ENCODE measurements at regions not wholly inside any gene's neighbourhood (a gene's known extent, or its start where the extent isn't known, plus 50 kb on each side); places are given as distances from the start of the nearest gene placed in this dataset.
A peak's percentile ranks its signal among the peaks of the same experiment; 100 is the strongest.
"Not testable (repeated sequence)": the region's sequence is repeated elsewhere in the genome, so short reads cannot be mapped to it uniquely, and the experiment has no call there.

DNA sequence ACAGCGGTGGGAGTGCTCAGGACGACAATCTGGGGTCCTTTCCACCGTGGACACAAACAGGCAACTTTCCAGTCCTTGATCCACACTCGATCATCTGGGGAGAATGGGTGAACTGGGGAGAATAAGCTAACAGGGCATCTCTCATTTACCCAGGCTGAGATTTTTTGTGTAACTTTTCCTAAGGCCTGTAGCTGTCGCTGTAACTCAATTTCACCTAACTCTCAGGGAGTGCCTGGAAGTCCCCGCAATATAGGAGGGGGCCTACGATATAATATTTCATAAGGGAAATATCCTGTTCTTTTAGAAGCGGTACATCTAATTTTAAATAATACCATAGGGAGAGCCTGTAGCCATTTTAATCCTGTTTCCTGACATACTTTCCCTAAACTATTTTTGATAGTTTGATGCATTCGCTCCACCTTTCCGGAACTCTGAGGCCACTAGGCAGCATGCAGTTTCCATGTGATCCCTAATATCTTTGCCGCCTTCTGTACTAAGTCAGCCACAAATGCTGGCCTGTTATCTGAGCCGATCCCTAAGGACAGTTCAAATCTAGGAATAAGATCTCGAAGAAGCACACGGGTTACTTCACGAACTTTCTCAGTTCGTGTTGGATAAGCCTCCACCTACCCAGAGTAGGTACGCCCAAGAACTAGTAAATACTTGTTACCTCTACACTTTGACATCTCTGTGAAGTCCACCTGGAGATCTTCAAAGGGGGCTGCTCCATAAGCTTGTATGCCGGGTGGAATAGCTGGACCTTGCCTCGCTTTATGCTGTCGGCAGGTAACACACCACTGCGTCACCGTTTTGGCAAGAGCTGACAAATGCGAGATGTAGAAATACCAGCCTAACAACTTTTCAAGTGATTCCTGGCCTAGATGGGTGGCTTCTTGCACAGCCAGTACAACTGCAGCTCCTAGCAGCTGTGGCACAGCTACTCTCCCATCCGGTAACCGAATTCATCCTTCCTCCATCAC lies 155.7 kb downstream of the UNC93B1 start:
- H3K4me1 Mint-ChIP-seq (ENCODE audit: low read depth, unreplicated experiment); H3K9me3 Mint-ChIP-seq (ENCODE audit: low read depth, unreplicated experiment); H3K36me3 Mint-ChIP-seq (ENCODE audit: insufficient read depth, unreplicated experiment); intact Hi-C loops (cut with micrococcal nuclease; ENCODE audit: unreplicated experiment): not testable (repeated sequence)
- peaks cover 28% of the 10 kb centered on the region for H3K27me3 Mint-ChIP-seq (ENCODE audit: unreplicated experiment)
- H3K27ac Mint-ChIP-seq (ENCODE audit: unreplicated experiment) = peak overlapping the region; percentile 54
- peak overlapping the region; percentile 63 for H3K4me3 Mint-ChIP-seq (ENCODE audit: low read depth, unreplicated experiment)
- BruUV-seq (replicated peaks) = TSS peak; percentile 87
- CTCF ChIA-PET = interaction anchor here (1.0 to 2.6 kb wide), 2 partner anchors 107 to 361 kb away, joined by 3 to 11 read pairs; no protein-coding TSS in a partner anchor
- peak; percentile 45 for DNase-seq

DNA sequence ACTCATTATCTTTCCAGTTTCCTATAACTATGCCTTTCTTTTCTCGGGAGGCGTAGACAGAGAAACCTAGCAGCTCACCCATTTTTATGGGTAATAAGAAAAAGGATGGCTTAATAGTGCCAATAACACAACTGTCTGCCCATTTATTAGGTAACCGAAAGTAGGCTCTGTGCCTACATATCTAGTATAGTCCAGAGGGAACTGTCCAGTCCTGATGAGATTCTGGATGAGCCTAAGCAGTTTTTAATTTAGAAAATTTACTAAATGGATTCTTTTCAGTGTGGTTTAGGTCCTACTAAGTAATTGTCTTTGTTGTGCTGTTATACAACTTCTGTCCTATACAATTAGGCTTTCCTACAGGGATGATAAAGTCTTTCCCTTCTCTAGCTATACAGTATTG lies 157.6 kb downstream of the UNC93B1 start:
- H3K4me3 Mint-ChIP-seq (ENCODE audit: low read depth, unreplicated experiment); DNase-seq; intact Hi-C loops (cut with micrococcal nuclease; ENCODE audit: unreplicated experiment); H3K27ac Mint-ChIP-seq (ENCODE audit: unreplicated experiment); H3K36me3 Mint-ChIP-seq (ENCODE audit: insufficient read depth, unreplicated experiment); CTCF ChIA-PET; H3K9me3 Mint-ChIP-seq (ENCODE audit: low read depth, unreplicated experiment); BruUV-seq (replicated peaks); H3K4me1 Mint-ChIP-seq (ENCODE audit: low read depth, unreplicated experiment): not testable (repeated sequence)
- H3K27me3 Mint-ChIP-seq (ENCODE audit: unreplicated experiment) = peaks cover 30% of the 10 kb centered on the region

DNA sequence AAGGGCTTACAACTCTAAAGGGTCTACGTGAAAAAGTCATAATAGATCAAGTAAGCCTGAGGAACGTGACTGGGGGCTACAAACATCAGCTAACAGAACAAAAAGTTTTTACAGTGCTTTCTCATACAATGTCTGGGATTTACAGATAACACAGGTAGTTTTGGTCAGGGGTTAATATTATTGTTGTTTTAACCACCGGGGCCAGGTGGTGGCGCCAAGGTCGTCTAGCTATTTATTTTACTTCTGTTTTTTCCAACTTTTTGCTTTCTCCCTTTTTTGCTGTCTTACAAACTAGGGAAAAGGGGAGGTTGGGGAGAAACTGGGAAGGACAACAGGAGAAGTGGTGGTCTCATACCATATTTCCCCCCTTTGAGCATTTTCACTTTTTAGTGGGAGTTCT lies 158.6 kb downstream of the UNC93B1 start:
- CTCF ChIA-PET = interaction anchor here (1.3 kb wide), 1 partner anchor 111 kb away, joined by 4 read pairs; no protein-coding TSS in a partner anchor
- H3K4me1 Mint-ChIP-seq (ENCODE audit: low read depth, unreplicated experiment) = not testable (repeated sequence)

DNA sequence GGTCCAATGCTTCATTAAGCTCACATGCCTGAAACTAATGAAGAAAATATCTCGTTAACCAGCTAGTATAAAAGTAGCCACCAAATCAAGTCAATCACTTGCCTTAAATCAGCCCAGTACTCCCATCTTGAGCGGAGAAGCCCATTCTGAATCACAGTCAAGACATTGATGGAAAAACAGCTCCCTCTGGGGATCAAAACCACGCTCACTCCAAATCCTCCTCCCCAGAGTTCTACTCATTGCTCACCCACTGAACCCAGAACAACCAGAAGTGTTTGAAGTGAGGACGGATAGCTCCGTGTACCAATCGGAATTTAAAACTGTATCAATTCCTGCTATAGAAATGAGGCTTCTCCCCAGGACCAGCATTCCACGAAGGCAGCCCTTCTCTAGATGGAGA lies 163.3 kb downstream of the UNC93B1 start:
- DNase-seq; H3K27ac Mint-ChIP-seq (ENCODE audit: unreplicated experiment); H3K36me3 Mint-ChIP-seq (ENCODE audit: insufficient read depth, unreplicated experiment); CTCF ChIA-PET; H3K4me1 Mint-ChIP-seq (ENCODE audit: low read depth, unreplicated experiment); H3K9me3 Mint-ChIP-seq (ENCODE audit: low read depth, unreplicated experiment); intact Hi-C loops (cut with micrococcal nuclease; ENCODE audit: unreplicated experiment); BruUV-seq (replicated peaks); H3K4me3 Mint-ChIP-seq (ENCODE audit: low read depth, unreplicated experiment): not testable (repeated sequence)
- H3K27me3 Mint-ChIP-seq (ENCODE audit: unreplicated experiment) = peaks cover 56% of the 10 kb centered on the region

More for the DNA sequence above, 158.6 kb downstream of the UNC93B1 start:
- BruUV-seq (replicated peaks); H3K4me3 Mint-ChIP-seq (ENCODE audit: low read depth, unreplicated experiment); H3K36me3 Mint-ChIP-seq (ENCODE audit: insufficient read depth, unreplicated experiment); H3K9me3 Mint-ChIP-seq (ENCODE audit: low read depth, unreplicated experiment); intact Hi-C loops (cut with micrococcal nuclease; ENCODE audit: unreplicated experiment); H3K27ac Mint-ChIP-seq (ENCODE audit: unreplicated experiment): not testable (repeated sequence)
- H3K27me3 Mint-ChIP-seq (ENCODE audit: unreplicated experiment) = peaks cover 30% of the 10 kb centered on the region
- DNase-seq = peak; percentile 35

DNA sequence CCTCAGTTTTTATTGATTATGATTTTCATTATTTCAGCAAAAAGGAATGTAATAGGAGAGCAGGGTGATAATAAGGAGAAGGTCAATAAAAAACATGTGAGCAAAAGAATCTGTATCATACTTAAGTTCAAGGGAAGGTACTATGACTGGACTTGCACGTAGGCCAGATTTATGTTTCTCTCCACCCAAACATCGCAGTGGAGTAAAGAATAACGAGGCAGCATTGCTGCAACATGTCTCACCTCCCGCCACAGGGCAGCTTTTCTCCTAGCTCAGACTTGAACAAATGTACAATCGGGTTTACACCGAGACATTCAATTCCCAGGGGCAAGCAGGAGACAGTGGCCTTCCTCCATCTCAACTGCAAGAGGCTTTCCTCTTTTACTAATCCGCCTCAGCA lies 155.7 kb upstream of the ALDH3B2 start:
- H3K4me3 Mint-ChIP-seq (ENCODE audit: low read depth, unreplicated experiment); intact Hi-C loops (cut with micrococcal nuclease; ENCODE audit: unreplicated experiment); CTCF ChIA-PET; DNase-seq; H3K27ac Mint-ChIP-seq (ENCODE audit: unreplicated experiment); H3K36me3 Mint-ChIP-seq (ENCODE audit: insufficient read depth, unreplicated experiment); H3K4me1 Mint-ChIP-seq (ENCODE audit: low read depth, unreplicated experiment); H3K9me3 Mint-ChIP-seq (ENCODE audit: low read depth, unreplicated experiment); BruUV-seq (replicated peaks): not testable (repeated sequence)
- peaks cover 81% of the 10 kb centered on the region for H3K27me3 Mint-ChIP-seq (ENCODE audit: unreplicated experiment)

DNA sequence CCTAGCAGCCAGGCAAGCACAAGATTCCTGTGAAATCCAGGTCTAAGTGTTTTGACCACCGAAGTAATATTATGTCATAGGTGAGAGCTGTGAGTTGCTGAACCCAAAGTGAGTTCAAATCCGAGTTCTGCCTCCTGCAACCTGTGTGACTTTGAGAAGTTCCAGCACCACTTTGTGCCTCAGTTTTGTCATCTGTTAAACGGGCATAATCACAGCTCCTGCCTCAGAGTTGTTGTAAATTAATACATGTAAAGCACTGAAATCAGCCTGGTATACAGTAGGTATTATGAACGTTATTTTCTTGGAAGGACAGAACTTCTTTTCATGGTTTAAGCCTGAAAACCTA lies 152.5 kb upstream of the ALDH3B2 start:
- H3K4me1 Mint-ChIP-seq (ENCODE audit: low read depth, unreplicated experiment); DNase-seq; intact Hi-C loops (cut with micrococcal nuclease; ENCODE audit: unreplicated experiment); H3K27ac Mint-ChIP-seq (ENCODE audit: unreplicated experiment); H3K9me3 Mint-ChIP-seq (ENCODE audit: low read depth, unreplicated experiment); CTCF ChIA-PET; H3K4me3 Mint-ChIP-seq (ENCODE audit: low read depth, unreplicated experiment); BruUV-seq (replicated peaks); H3K36me3 Mint-ChIP-seq (ENCODE audit: insufficient read depth, unreplicated experiment): not testable (repeated sequence)
- H3K27me3 Mint-ChIP-seq (ENCODE audit: unreplicated experiment) = peaks cover 88% of the 10 kb centered on the region

DNA sequence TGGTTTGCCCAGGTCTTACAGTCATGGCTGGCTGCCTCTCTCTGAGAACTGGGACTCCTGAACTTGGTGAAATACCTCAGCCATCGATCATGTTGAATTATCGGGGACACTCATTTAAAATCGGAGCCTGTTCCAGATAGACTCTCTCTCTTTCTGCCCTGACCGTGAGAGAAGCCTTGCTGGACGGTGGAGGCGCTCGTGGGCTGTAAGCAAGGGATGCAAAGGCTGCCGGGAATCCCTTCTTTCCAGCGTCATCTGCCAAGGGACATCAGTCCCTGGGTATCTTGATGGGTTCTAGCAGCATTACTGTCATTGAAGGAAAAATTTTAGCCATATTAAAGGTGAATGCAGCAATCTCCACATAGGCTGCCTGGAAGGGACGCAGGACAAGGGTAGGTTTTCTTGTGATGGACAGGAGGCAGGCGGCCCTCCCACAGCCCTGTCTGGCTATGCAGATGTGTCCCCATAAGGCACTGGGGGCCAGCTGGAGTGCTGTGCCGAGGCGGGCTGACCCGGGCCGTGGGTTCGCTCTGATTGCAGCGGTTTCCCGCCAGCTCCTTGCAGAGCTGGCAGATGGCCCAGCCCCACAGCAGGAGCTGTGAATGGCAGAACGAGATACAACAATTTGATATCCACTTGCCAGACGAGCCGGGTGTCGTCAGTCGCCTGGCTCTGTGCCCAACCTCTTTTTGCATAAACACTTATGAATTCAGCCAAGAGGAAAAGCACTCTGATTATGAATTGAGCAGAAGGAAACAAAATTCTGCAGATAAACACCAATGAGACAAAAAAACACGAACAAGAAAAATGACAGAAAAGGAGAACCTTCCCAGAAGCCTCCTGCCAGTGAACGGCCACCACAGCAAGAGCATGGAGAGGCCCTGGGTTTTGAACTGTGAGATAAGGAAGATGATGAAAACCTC lies 151.9 kb upstream of the ALDH3B2 start:
- H3K4me1 Mint-ChIP-seq (ENCODE audit: low read depth, unreplicated experiment); intact Hi-C loops (cut with micrococcal nuclease; ENCODE audit: unreplicated experiment); H3K9me3 Mint-ChIP-seq (ENCODE audit: low read depth, unreplicated experiment); H3K27ac Mint-ChIP-seq (ENCODE audit: unreplicated experiment); CTCF ChIA-PET; H3K36me3 Mint-ChIP-seq (ENCODE audit: insufficient read depth, unreplicated experiment); H3K4me3 Mint-ChIP-seq (ENCODE audit: low read depth, unreplicated experiment); BruUV-seq (replicated peaks); DNase-seq: not testable (repeated sequence)
- peaks cover 82% of the 10 kb centered on the region for H3K27me3 Mint-ChIP-seq (ENCODE audit: unreplicated experiment)

DNA sequence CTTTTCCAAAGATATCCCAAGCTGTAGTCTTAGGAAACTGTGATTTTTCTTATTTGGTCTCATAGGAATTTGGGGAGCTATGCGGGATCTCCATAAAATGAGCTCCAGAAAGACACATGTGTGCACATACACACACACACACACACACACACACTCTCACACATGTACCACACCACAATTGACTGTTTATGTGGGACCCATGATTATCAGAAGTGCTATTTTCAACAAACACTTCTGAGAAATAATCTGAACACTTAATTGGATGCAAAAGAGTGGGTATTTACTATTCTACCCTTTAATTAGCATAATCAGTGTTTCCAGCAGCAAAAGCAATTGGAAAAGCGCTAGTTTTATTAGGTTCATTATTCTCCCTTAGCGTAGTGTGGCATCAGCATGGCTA lies 150.4 kb upstream of the ALDH3B2 start:
- BruUV-seq (replicated peaks); CTCF ChIA-PET; intact Hi-C loops (cut with micrococcal nuclease; ENCODE audit: unreplicated experiment); H3K36me3 Mint-ChIP-seq (ENCODE audit: insufficient read depth, unreplicated experiment); DNase-seq; H3K4me1 Mint-ChIP-seq (ENCODE audit: low read depth, unreplicated experiment); H3K27ac Mint-ChIP-seq (ENCODE audit: unreplicated experiment); H3K9me3 Mint-ChIP-seq (ENCODE audit: low read depth, unreplicated experiment); H3K4me3 Mint-ChIP-seq (ENCODE audit: low read depth, unreplicated experiment): not testable (repeated sequence)
- H3K27me3 Mint-ChIP-seq (ENCODE audit: unreplicated experiment) = peaks cover 86% of the 10 kb centered on the region
